ENCODE measurements at regions not wholly inside any gene's neighbourhood (a gene's known extent, or its start where the extent isn't known, plus 50 kb on each side); places are given as distances from the start of the nearest gene placed in this dataset.

DNA sequence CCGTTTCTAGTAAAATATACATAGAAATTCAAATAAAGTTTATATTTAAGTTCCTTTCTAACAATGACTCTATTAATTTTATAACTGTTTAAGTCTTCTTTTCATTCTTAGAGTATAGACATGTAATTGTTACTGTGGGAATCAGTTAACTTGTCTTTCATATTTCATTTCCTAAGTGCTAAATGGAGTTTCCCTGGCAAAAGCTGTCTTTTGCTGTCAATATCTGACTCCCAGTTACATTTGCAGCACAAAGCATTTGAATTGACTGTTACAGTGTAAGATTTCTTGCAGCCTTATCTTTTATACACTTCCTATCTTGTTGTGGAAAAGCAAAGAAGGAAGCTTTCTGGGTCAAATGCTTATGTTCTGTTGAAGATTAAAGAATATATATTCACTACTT is 1026.3 kb downstream of the CDH9 start:
- no peak overlapping the region for H3K4me3 Mint-ChIP-seq (ENCODE audit: unreplicated experiment)
- H3K9me3 Mint-ChIP-seq (ENCODE audit: unreplicated experiment): no peaks in the 10 kb centered on the region
- no peak overlapping the region for H3K27ac Mint-ChIP-seq (ENCODE audit: unreplicated experiment)
- H3K27me3 Mint-ChIP-seq (ENCODE audit: unreplicated experiment): no peaks in the 10 kb centered on the region
- TF ChIP-seq, protein P1, sequence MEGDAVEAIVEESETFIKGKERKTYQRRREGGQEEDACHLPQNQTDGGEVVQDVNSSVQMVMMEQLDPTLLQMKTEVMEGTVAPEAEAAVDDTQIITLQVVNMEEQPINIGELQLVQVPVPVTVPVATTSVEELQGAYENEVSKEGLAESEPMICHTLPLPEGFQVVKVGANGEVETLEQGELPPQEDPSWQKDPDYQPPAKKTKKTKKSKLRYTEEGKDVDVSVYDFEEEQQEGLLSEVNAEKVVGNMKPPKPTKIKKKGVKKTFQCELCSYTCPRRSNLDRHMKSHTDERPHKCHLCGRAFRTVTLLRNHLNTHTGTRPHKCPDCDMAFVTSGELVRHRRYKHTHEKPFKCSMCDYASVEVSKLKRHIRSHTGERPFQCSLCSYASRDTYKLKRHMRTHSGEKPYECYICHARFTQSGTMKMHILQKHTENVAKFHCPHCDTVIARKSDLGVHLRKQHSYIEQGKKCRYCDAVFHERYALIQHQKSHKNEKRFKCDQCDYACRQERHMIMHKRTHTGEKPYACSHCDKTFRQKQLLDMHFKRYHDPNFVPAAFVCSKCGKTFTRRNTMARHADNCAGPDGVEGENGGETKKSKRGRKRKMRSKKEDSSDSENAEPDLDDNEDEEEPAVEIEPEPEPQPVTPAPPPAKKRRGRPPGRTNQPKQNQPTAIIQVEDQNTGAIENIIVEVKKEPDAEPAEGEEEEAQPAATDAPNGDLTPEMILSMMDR (IDR thresholded peaks at IDR 0.05; ENCODE audit: unreplicated experiment): no peak
- no peaks in the 10 kb centered on the region for H3K36me3 Mint-ChIP-seq (ENCODE audit: low read depth, unreplicated experiment)
- no peaks in the 10 kb centered on the region for H3K4me1 Mint-ChIP-seq (ENCODE audit: unreplicated experiment)
- DNase-seq (ENCODE audit: low spot score): no peak

DNA sequence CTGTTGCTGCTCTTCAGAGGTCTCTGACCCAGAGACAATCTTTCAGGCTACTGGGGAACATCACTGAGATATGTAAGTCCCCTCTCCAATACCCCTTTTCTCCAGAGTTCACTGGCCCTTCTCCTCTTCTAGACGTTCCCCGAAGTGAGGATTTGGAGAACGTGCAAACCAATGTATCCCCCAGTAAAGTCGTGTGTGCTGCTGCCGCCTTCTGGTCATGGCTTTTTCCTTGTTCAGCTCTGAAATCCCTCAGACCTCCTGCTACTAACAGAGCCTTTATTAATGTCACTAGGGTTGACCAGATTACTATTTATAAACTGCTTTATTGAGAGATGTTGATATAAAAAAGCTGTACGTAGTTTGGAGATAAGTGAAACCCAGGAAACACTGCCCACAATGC is 1028.6 kb downstream of the CDH9 start:
- TF ChIP-seq, protein P1 (IDR thresholded peaks at IDR 0.05; ENCODE audit: unreplicated experiment): no peak
- no peaks in the 10 kb centered on the region for H3K9me3 Mint-ChIP-seq (ENCODE audit: unreplicated experiment)
- peak; percentile 24 for DNase-seq (ENCODE audit: low spot score)
- H3K4me1 Mint-ChIP-seq (ENCODE audit: unreplicated experiment): no peaks in the 10 kb centered on the region
- no peaks in the 10 kb centered on the region for H3K27me3 Mint-ChIP-seq (ENCODE audit: unreplicated experiment)
- H3K27ac Mint-ChIP-seq (ENCODE audit: unreplicated experiment): no peak overlapping the region
- H3K36me3 Mint-ChIP-seq (ENCODE audit: low read depth, unreplicated experiment): no peaks in the 10 kb centered on the region
- no peak overlapping the region for H3K4me3 Mint-ChIP-seq (ENCODE audit: unreplicated experiment)

DNA sequence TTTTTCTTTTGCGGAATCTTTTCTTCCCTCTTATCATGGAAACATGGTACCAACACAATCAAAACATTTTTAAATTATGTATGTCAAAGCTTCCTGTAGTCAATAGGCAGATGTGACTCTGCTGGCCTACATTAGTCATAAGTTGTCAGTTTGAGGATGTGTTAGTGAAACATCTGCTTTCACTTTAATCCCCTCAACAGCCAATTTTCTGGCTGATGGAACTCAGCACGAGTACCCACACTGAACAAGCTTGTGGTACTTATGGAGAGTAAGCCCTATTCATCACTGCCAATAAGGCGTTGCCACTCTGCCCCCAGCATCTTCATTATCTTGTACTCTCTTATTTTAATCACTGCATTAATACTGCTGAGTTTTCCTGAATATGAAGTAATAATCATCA is 1034.4 kb downstream of the CDH9 start:
- TF ChIP-seq, protein P1 (IDR thresholded peaks at IDR 0.05; ENCODE audit: unreplicated experiment): no peak
- no peak for DNase-seq (ENCODE audit: low spot score)
- no peaks in the 10 kb centered on the region for H3K27me3 Mint-ChIP-seq (ENCODE audit: unreplicated experiment)
- no peak overlapping the region for H3K4me3 Mint-ChIP-seq (ENCODE audit: unreplicated experiment)
- no peaks in the 10 kb centered on the region for H3K4me1 Mint-ChIP-seq (ENCODE audit: unreplicated experiment)
- no peak overlapping the region for H3K27ac Mint-ChIP-seq (ENCODE audit: unreplicated experiment)
- H3K36me3 Mint-ChIP-seq (ENCODE audit: low read depth, unreplicated experiment): no peaks in the 10 kb centered on the region
- H3K9me3 Mint-ChIP-seq (ENCODE audit: unreplicated experiment): no peaks in the 10 kb centered on the region

DNA sequence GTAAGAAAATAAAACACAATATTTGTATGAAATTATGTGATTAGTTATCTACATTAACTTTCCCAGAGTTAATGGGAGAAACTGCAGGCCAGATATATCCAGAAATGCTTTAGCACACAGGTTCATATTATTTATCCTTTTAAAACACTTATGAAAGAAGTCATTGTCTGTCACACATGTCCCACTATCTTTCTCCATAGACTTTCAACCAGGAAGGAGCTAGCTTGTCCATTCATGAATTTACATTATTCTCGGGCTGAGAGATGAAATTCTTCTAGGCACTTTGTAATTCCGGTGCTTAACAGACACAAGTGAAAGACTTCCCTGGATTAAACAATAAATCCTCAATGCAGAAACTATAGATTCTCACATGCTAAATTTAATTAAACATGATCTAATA is 1043.2 kb downstream of the CDH9 start:
- DNase-seq (ENCODE audit: low spot score): no peak
- Mint-ChIP-seq H3K4me1 (ENCODE audit: unreplicated experiment) (no peaks in the 10 kb centered on the region), H3K27ac (ENCODE audit: unreplicated experiment) (no peak overlapping the region), H3K36me3 (ENCODE audit: low read depth, unreplicated experiment) (no peaks in the 10 kb centered on the region), H3K27me3 (ENCODE audit: unreplicated experiment) (no peaks in the 10 kb centered on the region), H3K4me3 (ENCODE audit: unreplicated experiment) (no peak overlapping the region), H3K9me3 (ENCODE audit: unreplicated experiment) (no peaks in the 10 kb centered on the region)
- TF ChIP-seq, protein P1 (IDR thresholded peaks at IDR 0.05; ENCODE audit: unreplicated experiment): no peak

DNA sequence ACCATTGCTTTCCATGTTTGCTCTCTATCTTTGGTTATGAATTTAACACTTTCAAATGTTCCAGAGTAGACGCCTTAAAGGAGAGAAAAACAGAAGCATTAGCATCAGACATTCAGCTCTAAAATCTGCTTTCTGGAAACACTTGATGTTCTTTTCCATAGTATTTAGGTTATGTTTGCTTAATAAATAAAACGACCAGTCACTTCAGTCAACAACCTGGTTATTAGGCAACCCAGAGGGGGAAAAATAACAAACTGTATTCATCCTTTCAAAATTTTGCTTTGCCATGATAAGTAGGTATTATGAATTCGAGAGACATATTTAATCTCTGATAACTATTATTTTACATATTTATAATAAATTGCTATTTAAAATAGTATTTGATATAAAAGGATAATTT is 1044.7 kb downstream of the CDH9 start:
- no peak for DNase-seq (ENCODE audit: low spot score)
- Mint-ChIP-seq H3K9me3 (ENCODE audit: unreplicated experiment) (no peaks in the 10 kb centered on the region), H3K27me3 (ENCODE audit: unreplicated experiment) (no peaks in the 10 kb centered on the region), H3K4me1 (ENCODE audit: unreplicated experiment) (no peaks in the 10 kb centered on the region), H3K4me3 (ENCODE audit: unreplicated experiment) (no peak overlapping the region), H3K27ac (ENCODE audit: unreplicated experiment) (no peak overlapping the region), H3K36me3 (ENCODE audit: low read depth, unreplicated experiment) (no peaks in the 10 kb centered on the region)
- TF ChIP-seq, protein P1 (IDR thresholded peaks at IDR 0.05; ENCODE audit: unreplicated experiment): no peak

All from endothelial cell (in vitro differentiated cells).